ENCODE measurements at regions not wholly inside any gene's neighbourhood (a gene's known extent, or its start where the extent isn't known, plus 50 kb on each side); places are given as distances from the start of the nearest gene placed in this dataset.

GRCh38 chr18:39721712-39722111, 2156.1 kb upstream of the CELF4 start:
- TF ChIP-seq CTCF (IDR thresholded peaks at IDR 0.05; ENCODE audit: insufficient read depth, low read depth, low read length) = no peak
- no peak overlapping the region for H3K4me3 ChIP-seq (ENCODE audit: low read depth, low read length)
- DNase-seq (ENCODE audit: low read depth) = peak; percentile 61

- peak; percentile 39 for DNase-seq (ENCODE audit: low read depth)
- no peak overlapping the region for H3K4me3 ChIP-seq (ENCODE audit: low read depth, low read length)
- no peak for TF ChIP-seq CTCF (IDR thresholded peaks at IDR 0.05; ENCODE audit: insufficient read depth, low read depth, low read length)
Measured at GRCh38 chr18:39713961-39714360, 2148.4 kb upstream of the CELF4 start.

- H3K4me3 ChIP-seq (ENCODE audit: low read depth, low read length) = no peak overlapping the region
- no peak for TF ChIP-seq CTCF (IDR thresholded peaks at IDR 0.05; ENCODE audit: insufficient read depth, low read depth, low read length)
- no peak for DNase-seq (ENCODE audit: low read depth)
Measured at GRCh38 chr18:39711701-39712100, 2146.1 kb upstream of the CELF4 start.

- no peak overlapping the region for H3K4me3 ChIP-seq (ENCODE audit: low read depth, low read length)
- no peak for TF ChIP-seq CTCF (IDR thresholded peaks at IDR 0.05; ENCODE audit: insufficient read depth, low read depth, low read length)
- no peak for DNase-seq (ENCODE audit: low read depth)
Measured at GRCh38 chr18:39705362-39705761, 2139.8 kb upstream of the CELF4 start.

- DNase-seq (ENCODE audit: low read depth) = no peak
- H3K4me3 ChIP-seq (ENCODE audit: low read depth, low read length) = no peak overlapping the region
- no peak for TF ChIP-seq CTCF (IDR thresholded peaks at IDR 0.05; ENCODE audit: insufficient read depth, low read depth, low read length)
Measured at GRCh38 chr18:39702888-39703287, 2137.3 kb upstream of the CELF4 start.

GRCh38 chr18:39701839-39702238, 2136.2 kb upstream of the CELF4 start:
- no peak for TF ChIP-seq CTCF (IDR thresholded peaks at IDR 0.05; ENCODE audit: insufficient read depth, low read depth, low read length)
- no peak overlapping the region for H3K4me3 ChIP-seq (ENCODE audit: low read depth, low read length)
- DNase-seq (ENCODE audit: low read depth) = peak; percentile 8

- no peak overlapping the region for H3K4me3 ChIP-seq (ENCODE audit: low read depth, low read length)
- DNase-seq (ENCODE audit: low read depth) = no peak
- TF ChIP-seq CTCF (IDR thresholded peaks at IDR 0.05; ENCODE audit: insufficient read depth, low read depth, low read length) = no peak
Measured at GRCh38 chr18:39701055-39701783, 2135.6 kb upstream of the CELF4 start.

Measured in fibroblast of villous mesenchyme (primary cell).